ENCODE measurements at regions not wholly inside any gene's neighbourhood (a gene's known extent, or its start where the extent isn't known, plus 50 kb on each side); places are given as distances from the start of the nearest gene placed in this dataset.

GRCh38 chr15:85298366-85298765 lies 82.0 kb upstream of the AKAP13 start:
- WGBS, result 93% methylated on average over 4 of the region's 4 CpGs
- H3K4me1 ChIP-seq (ENCODE audit: control insufficient read depth in 2 of 2, insufficient read depth in 2 of 2, low read length in 2 of 2), result peaks cover 0 to 5% of the 10 kb centered on the region in 2 donors
- no peak for DNase-seq (ENCODE audit: low read depth in 6 of 9, low spot score in 9 of 9)
- no peaks in the 10 kb centered on the region for H3K27me3 ChIP-seq (ENCODE audit: control insufficient read depth in 2 of 2, insufficient read depth in 1 of 2, low read length in 1 of 2)
- H3K36me3 ChIP-seq (ENCODE audit: control insufficient read depth in 2 of 2, insufficient read depth in 2 of 2, low read length in 1 of 2), result no peaks in the 10 kb centered on the region
- no peaks in the 10 kb centered on the region for H3K9me3 ChIP-seq (ENCODE audit: control insufficient read depth in 2 of 2, insufficient read depth in 1 of 2, low read length in 1 of 2)
- no peak overlapping the region for H3K27ac ChIP-seq (ENCODE audit: low read depth in 1 of 2, low read length in 1 of 2)
- no peak overlapping the region for H3K4me3 ChIP-seq (ENCODE audit: low read length in 2 of 2)

DNA sequence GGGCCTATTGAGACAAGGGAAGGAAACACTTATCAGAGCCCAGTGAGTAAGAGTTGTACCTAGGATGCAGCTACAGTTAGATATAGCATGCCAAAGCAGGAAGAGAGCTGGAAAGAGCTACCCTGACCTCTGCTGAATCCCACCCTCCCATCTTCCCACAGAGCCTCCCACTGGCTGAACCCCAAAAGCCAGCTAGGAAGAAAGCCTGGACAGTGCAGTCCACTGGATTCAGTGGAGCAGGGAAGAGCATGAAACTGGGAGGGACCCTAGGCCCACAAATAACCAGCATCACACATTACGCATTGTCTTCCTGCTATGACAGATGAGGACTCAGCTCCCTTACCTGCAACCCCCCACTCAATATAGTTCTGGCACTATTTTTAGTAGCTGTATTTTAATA lies 81.5 kb upstream of the AKAP13 start:
- Histone ChIP-seq H3K27me3 (ENCODE audit: control insufficient read depth in 2 of 2, insufficient read depth in 1 of 2, low read length in 1 of 2) (no peaks in the 10 kb centered on the region), H3K36me3 (ENCODE audit: control insufficient read depth in 2 of 2, insufficient read depth in 2 of 2, low read length in 1 of 2) (no peaks in the 10 kb centered on the region), H3K4me1 (ENCODE audit: control insufficient read depth in 2 of 2, insufficient read depth in 2 of 2, low read length in 2 of 2) (peaks cover 0 to 5% of the 10 kb centered on the region in 2 donors), H3K4me3 (ENCODE audit: low read length in 2 of 2) (no peak overlapping the region), H3K27ac (ENCODE audit: low read depth in 1 of 2, low read length in 1 of 2) (no peak overlapping the region), H3K9me3 (ENCODE audit: control insufficient read depth in 2 of 2, insufficient read depth in 1 of 2, low read length in 1 of 2) (no peaks in the 10 kb centered on the region)
- WGBS, result 100% methylated on average over 1 of the region's 1 CpG
- DNase-seq (ENCODE audit: low read depth in 6 of 9, low spot score in 9 of 9), result no peak

DNA sequence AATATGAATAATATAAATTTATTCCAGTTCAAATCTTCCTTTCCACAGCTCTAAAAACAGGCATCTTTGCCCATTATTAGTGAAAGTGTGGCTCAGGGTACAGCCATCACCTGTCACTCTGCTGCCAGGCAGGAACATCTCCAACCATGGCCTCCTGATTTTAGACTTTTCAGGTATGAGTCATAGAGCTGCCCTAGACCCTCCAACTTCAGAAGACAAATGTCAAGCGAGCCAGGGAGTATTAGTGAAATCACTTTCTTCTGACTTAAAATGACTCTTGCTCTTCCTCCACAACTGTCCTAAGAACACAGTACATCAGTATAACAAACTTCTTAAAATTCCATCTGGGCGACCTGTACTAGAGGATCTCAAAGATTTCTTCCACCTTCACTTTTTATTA lies 78.1 kb upstream of the AKAP13 start:
- no peak overlapping the region for H3K4me3 ChIP-seq (ENCODE audit: low read length in 2 of 2)
- WGBS, result 96% methylated on average over 2 of the region's 2 CpGs
- H3K9me3 ChIP-seq (ENCODE audit: control insufficient read depth in 2 of 2, insufficient read depth in 1 of 2, low read length in 1 of 2), result no peaks in the 10 kb centered on the region
- no peaks in the 10 kb centered on the region for H3K4me1 ChIP-seq (ENCODE audit: control insufficient read depth in 2 of 2, insufficient read depth in 2 of 2, low read length in 2 of 2)
- H3K27ac ChIP-seq (ENCODE audit: low read depth in 1 of 2, low read length in 1 of 2), result no peak overlapping the region
- H3K36me3 ChIP-seq (ENCODE audit: control insufficient read depth in 2 of 2, insufficient read depth in 2 of 2, low read length in 1 of 2), result no peaks in the 10 kb centered on the region
- H3K27me3 ChIP-seq (ENCODE audit: control insufficient read depth in 2 of 2, insufficient read depth in 1 of 2, low read length in 1 of 2), result no peaks in the 10 kb centered on the region
- DNase-seq (ENCODE audit: low read depth in 6 of 9, low spot score in 9 of 9), result no peak

GRCh38 chr15:85305050-85305449 lies 75.4 kb upstream of the AKAP13 start:
- WGBS, result 97% methylated on average over 2 of the region's 2 CpGs

DNA sequence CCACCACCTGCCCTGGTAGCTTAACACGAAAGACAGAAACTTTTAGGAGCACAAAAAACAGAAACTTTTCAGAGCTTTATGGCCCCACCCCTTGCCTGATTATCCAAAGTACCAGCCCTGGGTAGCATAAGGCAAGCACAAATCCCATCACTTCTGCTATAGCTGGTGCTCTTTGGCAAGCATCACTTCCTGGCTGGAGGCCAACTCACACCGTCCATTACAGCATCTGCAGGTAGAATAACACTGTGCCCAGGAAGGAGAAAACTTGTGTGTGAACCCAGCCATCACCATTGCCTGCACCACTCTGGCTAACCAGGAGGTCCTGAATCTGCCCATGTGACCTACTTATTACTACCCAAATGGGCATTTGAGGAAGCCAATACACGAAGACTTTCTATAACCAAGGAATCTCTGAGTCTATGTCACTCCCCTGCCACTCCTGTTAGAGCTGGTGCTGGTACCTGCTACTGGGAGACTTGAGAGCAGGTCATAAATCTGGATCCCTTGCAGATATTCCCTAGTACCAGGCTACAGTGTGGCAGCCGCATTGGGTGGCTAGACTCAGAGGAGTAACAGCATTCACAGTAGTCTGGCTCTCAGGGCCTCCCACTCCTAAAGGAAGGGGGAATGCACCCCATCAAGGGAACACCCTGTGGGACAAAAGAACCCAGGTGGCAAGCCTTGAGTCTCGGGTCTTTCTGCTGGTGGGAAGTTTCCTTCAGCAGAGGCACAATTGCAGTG lies 73.3 kb upstream of the AKAP13 start:
- 82% methylated on average over 5 of the region's 5 CpGs for WGBS
- Histone ChIP-seq H3K36me3 (ENCODE audit: control insufficient read depth in 2 of 2, insufficient read depth in 2 of 2, low read length in 1 of 2) (no peaks in the 10 kb centered on the region), H3K27me3 (ENCODE audit: control insufficient read depth in 2 of 2, insufficient read depth in 1 of 2, low read length in 1 of 2) (no peaks in the 10 kb centered on the region), H3K4me3 (ENCODE audit: low read length in 2 of 2) (no peak overlapping the region), H3K9me3 (ENCODE audit: control insufficient read depth in 2 of 2, insufficient read depth in 1 of 2, low read length in 1 of 2) (no peaks in the 10 kb centered on the region), H3K27ac (ENCODE audit: low read depth in 1 of 2, low read length in 1 of 2) (no peak overlapping the region), H3K4me1 (ENCODE audit: control insufficient read depth in 2 of 2, insufficient read depth in 2 of 2, low read length in 2 of 2) (no peaks in the 10 kb centered on the region)
- DNase-seq (ENCODE audit: low read depth in 6 of 9, low spot score in 9 of 9), result no peak

More at GRCh38 chr15:85305050-85305449, 75.4 kb upstream of the AKAP13 start:
- DNase-seq (ENCODE audit: low read depth in 6 of 9, low spot score in 9 of 9), result no peak
- Histone ChIP-seq H3K27ac (ENCODE audit: low read depth in 1 of 2, low read length in 1 of 2) (no peak overlapping the region), H3K4me1 (ENCODE audit: control insufficient read depth in 2 of 2, insufficient read depth in 2 of 2, low read length in 2 of 2) (no peaks in the 10 kb centered on the region), H3K36me3 (ENCODE audit: control insufficient read depth in 2 of 2, insufficient read depth in 2 of 2, low read length in 1 of 2) (no peaks in the 10 kb centered on the region), H3K27me3 (ENCODE audit: control insufficient read depth in 2 of 2, insufficient read depth in 1 of 2, low read length in 1 of 2) (no peaks in the 10 kb centered on the region), H3K9me3 (ENCODE audit: control insufficient read depth in 2 of 2, insufficient read depth in 1 of 2, low read length in 1 of 2) (no peaks in the 10 kb centered on the region), H3K4me3 (ENCODE audit: low read length in 2 of 2) (no peak overlapping the region)

GRCh38 chr15:85307687-85308045 lies 72.7 kb upstream of the AKAP13 start:
- DNase-seq (ENCODE audit: low read depth in 6 of 9, low spot score in 9 of 9), result no peak
- no peaks in the 10 kb centered on the region for H3K4me1 ChIP-seq (ENCODE audit: control insufficient read depth in 2 of 2, insufficient read depth in 2 of 2, low read length in 2 of 2)
- H3K27me3 ChIP-seq (ENCODE audit: control insufficient read depth in 2 of 2, insufficient read depth in 1 of 2, low read length in 1 of 2), result no peaks in the 10 kb centered on the region
- WGBS, result 98% methylated on average over 2 of the region's 2 CpGs
- no peak overlapping the region for H3K4me3 ChIP-seq (ENCODE audit: low read length in 2 of 2)
- no peaks in the 10 kb centered on the region for H3K9me3 ChIP-seq (ENCODE audit: control insufficient read depth in 2 of 2, insufficient read depth in 1 of 2, low read length in 1 of 2)
- no peak overlapping the region for H3K27ac ChIP-seq (ENCODE audit: low read depth in 1 of 2, low read length in 1 of 2)
- no peaks in the 10 kb centered on the region for H3K36me3 ChIP-seq (ENCODE audit: control insufficient read depth in 2 of 2, insufficient read depth in 2 of 2, low read length in 1 of 2)

DNA sequence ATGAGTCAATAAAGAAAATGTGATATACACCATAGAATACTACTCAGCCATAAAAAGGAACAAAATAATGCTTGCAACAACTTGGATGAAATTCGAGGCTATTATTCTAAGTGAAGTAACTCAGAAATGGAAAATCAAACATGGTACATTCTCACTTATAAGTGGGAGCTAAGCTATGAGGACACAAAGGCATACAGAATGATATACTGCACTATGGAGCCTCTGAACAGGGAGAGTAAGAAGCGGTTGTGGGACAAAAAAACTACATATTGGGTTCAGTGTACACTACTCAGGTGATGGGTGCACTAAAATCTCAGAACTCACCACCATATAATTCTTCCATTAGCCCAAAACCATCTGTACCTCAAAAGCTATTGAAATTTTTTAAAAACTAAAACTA lies 68.8 kb upstream of the AKAP13 start:
- Histone ChIP-seq H3K9me3 (ENCODE audit: control insufficient read depth in 2 of 2, insufficient read depth in 1 of 2, low read length in 1 of 2) (no peaks in the 10 kb centered on the region), H3K4me1 (ENCODE audit: control insufficient read depth in 2 of 2, insufficient read depth in 2 of 2, low read length in 2 of 2) (peaks cover 8% of the 10 kb centered on the region in 2 donors), H3K27me3 (ENCODE audit: control insufficient read depth in 2 of 2, insufficient read depth in 1 of 2, low read length in 1 of 2) (no peaks in the 10 kb centered on the region), H3K36me3 (ENCODE audit: control insufficient read depth in 2 of 2, insufficient read depth in 2 of 2, low read length in 1 of 2) (no peaks in the 10 kb centered on the region), H3K4me3 (ENCODE audit: low read length in 2 of 2) (no peak overlapping the region), H3K27ac (ENCODE audit: low read depth in 1 of 2, low read length in 1 of 2) (no peak overlapping the region)
- WGBS, result 49% methylated on average over 2 of the region's 2 CpGs
- DNase-seq (ENCODE audit: low read depth in 6 of 9, low spot score in 9 of 9), result no peak

DNA sequence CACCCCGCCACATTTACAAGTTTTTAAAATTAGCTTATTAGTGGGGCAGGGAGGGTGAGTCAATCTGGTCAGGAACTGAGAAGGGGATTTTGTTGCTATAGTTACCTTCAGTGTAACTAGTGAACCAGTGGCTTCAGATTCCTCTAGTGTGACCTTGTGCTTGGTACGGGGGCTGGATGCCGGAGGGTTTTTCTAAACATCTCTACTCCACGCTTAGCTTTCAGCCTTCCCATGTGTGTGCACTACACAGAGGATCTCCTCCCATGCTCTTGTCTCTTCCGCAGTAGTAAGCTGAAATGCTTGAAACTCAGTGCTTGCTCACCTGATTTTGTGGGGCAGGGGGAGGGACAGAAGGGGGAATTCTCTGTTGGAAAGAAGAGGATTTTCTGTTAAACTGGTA lies 67.9 kb upstream of the AKAP13 start:
- 94% methylated on average over 5 of the region's 5 CpGs for WGBS

GRCh38 chr15:85312929-85313331 lies 67.5 kb upstream of the AKAP13 start:
- 95% methylated on average over 2 of the region's 2 CpGs for WGBS
- DNase-seq (ENCODE audit: low read depth in 6 of 9, low spot score in 9 of 9), result no peak
- H3K27me3 ChIP-seq (ENCODE audit: control insufficient read depth in 2 of 2, insufficient read depth in 1 of 2, low read length in 1 of 2), result no peaks in the 10 kb centered on the region
- H3K4me1 ChIP-seq (ENCODE audit: control insufficient read depth in 2 of 2, insufficient read depth in 2 of 2, low read length in 2 of 2), result peaks cover 8 to 10% of the 10 kb centered on the region in 2 donors
- H3K9me3 ChIP-seq (ENCODE audit: control insufficient read depth in 2 of 2, insufficient read depth in 1 of 2, low read length in 1 of 2), result no peaks in the 10 kb centered on the region
- H3K36me3 ChIP-seq (ENCODE audit: control insufficient read depth in 2 of 2, insufficient read depth in 2 of 2, low read length in 1 of 2), result no peaks in the 10 kb centered on the region
- no peak overlapping the region for H3K4me3 ChIP-seq (ENCODE audit: low read length in 2 of 2)
- H3K27ac ChIP-seq (ENCODE audit: low read depth in 1 of 2, low read length in 1 of 2), result no peak overlapping the region

More for the DNA sequence above, 67.9 kb upstream of the AKAP13 start:
- H3K9me3 ChIP-seq (ENCODE audit: control insufficient read depth in 2 of 2, insufficient read depth in 1 of 2, low read length in 1 of 2), result no peaks in the 10 kb centered on the region
- H3K36me3 ChIP-seq (ENCODE audit: control insufficient read depth in 2 of 2, insufficient read depth in 2 of 2, low read length in 1 of 2), result no peaks in the 10 kb centered on the region
- H3K4me1 ChIP-seq (ENCODE audit: control insufficient read depth in 2 of 2, insufficient read depth in 2 of 2, low read length in 2 of 2), result peaks cover 8 to 10% of the 10 kb centered on the region in 2 donors
- no peak overlapping the region for H3K27ac ChIP-seq (ENCODE audit: low read depth in 1 of 2, low read length in 1 of 2)
- H3K4me3 ChIP-seq (ENCODE audit: low read length in 2 of 2), result no peak overlapping the region
- no peaks in the 10 kb centered on the region for H3K27me3 ChIP-seq (ENCODE audit: control insufficient read depth in 2 of 2, insufficient read depth in 1 of 2, low read length in 1 of 2)
- no peak for DNase-seq (ENCODE audit: low read depth in 6 of 9, low spot score in 9 of 9)

All from thymus (tissue), 11 donors.